GM18507 (cell line): ENCODE measurements at regions not wholly inside any gene's neighbourhood (a gene's known extent, or its start where the extent isn't known, plus 50 kb on each side); places are given as distances from the start of the nearest gene placed in this dataset.
"Not testable (repeated sequence)": the region's sequence is repeated elsewhere in the genome, so short reads cannot be mapped to it uniquely, and the experiment has no call there.

Experiments
- DNase-seq: peaks from one replicate; pipeline ENCODE4 v3.0.0; 2011; ENCODE audit warnings: low read depth; ENCODE audit not compliant: insufficient read length; ENCODE audit errors: extremely low spot score
- FAIRE-seq: peaks from 2 replicates; lab custom pipeline; 2011; peaks lifted over from hg19 to GRCh38; lab: Jason Lieb, UNC

GRCh38 chr2:144636860-144637259 lies 116.9 kb upstream of the ZEB2 start:
- not testable (repeated sequence) for DNase-seq, FAIRE-seq

GRCh38 chr2:144632809-144633208 lies 112.9 kb upstream of the ZEB2 start:
- no peak for FAIRE-seq
- no peak for DNase-seq

DNA sequence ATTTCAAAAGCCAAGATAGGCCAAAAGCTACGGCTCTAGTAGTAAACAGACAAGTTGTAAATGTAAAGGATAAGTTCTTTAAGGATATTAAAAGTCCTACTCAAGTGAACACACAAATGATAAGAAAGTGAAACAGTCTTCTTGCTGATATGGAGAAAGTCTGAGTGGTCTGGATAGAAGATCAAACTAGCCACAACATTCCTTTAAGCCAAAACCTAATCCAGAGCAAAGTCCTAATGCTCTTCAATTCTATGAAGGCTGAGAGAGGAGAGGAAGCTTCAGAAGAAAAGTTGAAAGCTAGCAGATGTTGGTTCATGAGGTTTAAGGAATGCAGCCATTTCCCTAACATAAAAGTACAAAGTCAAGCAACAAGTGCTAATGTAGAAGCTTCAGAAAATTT lies 111.7 kb upstream of the ZEB2 start:
- FAIRE-seq (no peak), DNase-seq (no peak)

- DNase-seq, result no peak
- FAIRE-seq, result no peak
Observed at GRCh38 chr2:144630459-144631215, 110.7 kb upstream of the ZEB2 start.

DNA sequence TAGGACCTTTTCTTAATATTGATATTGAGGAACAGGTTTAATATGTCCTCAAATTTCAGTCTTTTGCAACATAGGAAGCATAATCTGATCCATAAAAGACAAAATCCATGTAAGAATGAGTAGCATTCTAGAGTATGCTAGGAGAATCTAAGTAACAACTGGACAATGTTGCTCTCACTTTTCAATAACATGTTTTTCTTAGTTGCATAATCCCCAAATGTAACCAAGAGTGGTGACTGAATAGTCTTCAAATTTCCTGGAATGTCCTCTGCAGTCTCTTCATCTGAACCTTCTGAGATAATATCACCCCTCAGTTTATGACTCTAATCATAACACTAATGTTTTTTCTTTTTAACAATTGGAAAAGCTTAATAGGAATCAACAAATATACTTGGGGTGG lies 110.0 kb upstream of the ZEB2 start:
- no peak for FAIRE-seq
- DNase-seq, result no peak

DNA sequence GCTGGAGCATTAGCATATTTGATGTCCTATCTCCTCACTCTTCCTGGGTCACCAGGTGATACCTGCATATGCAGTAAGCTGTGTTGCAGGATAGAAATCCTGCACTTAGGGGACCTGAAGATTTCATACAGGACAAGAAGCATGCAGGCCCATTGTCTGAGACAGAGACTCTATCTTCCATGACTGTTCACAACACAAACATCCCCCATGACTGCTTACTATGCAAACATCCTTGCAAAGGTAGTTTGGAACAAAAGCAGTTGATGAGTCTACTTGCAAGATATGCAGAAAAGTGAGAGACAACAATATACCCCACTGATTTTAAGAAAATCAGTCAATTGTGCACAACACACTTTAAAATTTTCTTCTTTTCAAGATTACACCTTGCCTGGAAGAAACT lies 108.6 kb upstream of the ZEB2 start:
- no peak for FAIRE-seq
- DNase-seq, result no peak

DNA sequence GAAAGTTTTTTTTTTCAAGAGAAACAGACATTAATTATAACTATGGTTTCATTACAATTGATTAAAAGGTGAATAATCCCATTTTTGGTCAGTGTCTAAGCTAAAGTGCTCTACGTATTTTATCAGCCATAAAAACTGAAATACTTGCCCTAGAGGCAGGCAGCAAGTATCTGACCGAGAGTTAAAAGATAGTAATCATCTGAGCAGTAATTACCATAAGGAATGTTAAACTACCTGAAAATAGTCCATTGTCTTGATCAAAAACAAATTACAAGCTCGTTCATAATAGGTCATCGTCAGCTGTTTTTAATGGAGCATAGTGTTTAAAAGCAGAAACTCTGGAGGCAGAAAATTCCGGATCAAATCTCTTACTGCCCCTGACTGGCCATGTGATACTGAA lies 105.7 kb upstream of the ZEB2 start:
- no peak for DNase-seq
- FAIRE-seq, result no peak

- FAIRE-seq (no peak), DNase-seq (no peak)
Observed at GRCh38 chr2:144625226-144625625, 105.3 kb upstream of the ZEB2 start.

DNA sequence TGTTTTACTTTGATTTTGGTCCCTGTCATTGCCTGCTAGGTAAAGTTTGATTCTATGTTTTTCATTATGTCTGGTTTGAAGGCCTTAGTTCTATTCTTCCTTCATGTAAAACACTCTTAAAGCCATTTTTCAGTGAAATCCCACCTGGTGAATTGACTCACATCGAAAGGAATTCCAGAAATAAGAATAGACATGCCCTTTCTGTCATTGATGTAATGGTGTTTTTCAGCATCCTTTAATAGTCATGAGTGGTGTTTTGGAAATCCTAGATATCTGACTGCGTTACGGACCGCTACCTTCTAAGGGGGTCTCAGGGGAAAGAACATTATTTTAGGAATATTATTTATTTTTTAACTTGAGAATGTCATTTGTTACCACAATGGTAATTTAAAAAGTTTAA lies 104.5 kb upstream of the ZEB2 start:
- FAIRE-seq, result no peak
- DNase-seq, result no peak

DNA sequence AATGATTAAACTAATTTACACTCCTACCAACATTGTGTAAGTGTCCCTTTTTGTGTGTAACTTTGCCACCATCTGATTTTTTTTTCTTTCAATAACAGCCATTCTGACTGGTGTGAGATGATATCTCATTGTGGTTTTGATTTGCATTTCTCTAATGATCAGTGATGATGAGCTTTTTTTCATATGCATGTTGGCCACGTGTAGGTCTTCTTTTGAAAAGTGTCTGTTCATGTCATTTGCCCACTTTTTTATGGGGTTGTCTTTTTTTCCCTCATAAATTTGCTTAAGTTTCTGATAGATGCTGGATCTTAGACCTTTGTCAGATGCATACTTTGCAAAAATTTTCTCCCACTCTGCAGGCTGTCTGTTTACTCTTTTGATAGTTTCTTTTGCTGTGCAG lies 102.5 kb upstream of the ZEB2 start:
- not testable (repeated sequence) for FAIRE-seq, DNase-seq

DNA sequence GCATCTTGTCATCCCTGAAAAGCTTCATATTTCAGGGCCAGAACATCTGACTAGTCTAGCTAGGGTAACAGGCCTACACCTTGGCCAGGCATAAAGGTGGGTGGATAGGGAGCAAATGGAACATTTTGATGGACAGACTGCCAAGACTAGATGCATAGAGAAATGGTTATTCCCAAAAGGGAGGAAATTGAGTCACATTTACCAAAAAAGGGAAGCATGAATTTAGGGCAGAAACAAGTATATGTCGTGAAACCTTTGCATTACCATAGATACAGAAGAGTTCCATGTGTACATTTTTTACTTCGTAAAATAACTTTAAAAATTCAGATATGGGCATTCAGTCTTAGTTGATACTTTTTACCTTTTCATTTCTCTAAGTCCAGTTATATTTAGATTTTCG lies 101.3 kb upstream of the ZEB2 start:
- DNase-seq (no peak), FAIRE-seq (no peak)

DNA sequence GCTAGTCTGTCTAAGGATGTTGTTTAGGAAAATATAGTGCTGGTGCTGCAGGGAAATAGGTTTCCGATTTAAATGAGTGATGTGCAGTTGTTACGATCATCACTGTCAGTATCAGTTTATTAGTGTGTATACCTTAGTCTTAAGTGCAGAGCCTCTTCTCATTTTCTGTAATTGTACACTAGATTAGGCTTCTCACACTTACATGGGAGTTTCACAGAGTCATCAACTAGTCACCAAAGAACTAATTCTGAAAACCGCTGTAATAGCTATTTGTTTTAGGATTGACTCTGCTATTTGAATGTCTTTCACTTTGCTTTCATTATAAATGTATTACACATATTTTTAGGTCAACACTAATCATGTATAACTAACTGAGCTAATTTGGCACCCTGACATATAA lies 99.8 kb upstream of the ZEB2 start:
- FAIRE-seq (no peak), DNase-seq (no peak)

DNA sequence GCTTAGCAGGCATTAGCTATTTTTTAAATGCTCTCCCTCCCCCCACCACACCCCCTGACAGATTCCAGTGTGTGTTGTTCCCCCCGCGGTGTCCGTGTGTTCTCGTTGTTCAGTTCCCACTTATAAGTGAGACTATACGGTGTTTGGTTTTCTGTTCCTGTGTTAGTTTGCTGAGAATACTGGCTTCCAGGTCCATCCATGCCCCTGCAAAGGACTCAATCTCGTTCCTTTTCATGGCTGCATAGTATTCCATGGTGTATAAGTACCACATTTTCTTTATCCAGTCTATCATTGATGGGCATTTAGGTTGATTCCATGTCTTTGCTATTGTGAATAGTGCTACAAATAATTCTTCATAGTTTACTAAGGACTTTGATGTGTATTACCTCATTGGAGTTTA lies 97.3 kb upstream of the ZEB2 start:
- DNase-seq, FAIRE-seq: not testable (repeated sequence)

DNA sequence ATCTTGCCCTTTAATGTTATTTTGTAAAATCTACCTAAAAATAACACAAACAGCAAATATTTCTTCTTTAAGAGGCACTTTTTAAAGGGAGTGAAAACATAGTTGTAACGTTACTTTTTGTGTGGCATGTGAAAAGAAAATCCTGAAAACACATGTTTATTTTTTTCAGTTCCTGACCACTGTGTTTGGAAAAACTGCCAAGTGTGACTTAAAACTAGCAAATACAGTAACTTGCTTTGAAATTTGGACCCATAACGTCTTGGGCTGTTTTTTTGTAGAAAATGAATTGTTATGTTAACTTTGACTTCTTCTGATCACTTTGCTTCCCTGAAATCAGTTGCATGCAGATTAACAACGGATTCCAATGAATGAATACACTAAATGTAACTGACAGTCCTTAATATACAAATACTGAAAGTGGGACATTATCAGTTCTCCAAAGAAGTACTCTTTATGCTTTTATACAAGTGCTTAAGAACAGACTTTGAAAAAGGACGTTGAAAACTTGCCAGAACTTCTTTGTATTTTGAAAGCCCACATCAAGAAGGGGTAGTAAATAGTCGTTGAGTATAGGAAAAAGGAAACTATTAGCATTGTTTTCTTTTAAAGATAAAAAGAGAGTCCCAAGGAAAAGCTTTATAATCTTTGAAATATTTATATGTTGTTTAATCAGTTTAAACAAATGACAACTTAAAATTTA lies 96.1 kb upstream of the ZEB2 start:
- FAIRE-seq (no peak), DNase-seq (no peak)

DNA sequence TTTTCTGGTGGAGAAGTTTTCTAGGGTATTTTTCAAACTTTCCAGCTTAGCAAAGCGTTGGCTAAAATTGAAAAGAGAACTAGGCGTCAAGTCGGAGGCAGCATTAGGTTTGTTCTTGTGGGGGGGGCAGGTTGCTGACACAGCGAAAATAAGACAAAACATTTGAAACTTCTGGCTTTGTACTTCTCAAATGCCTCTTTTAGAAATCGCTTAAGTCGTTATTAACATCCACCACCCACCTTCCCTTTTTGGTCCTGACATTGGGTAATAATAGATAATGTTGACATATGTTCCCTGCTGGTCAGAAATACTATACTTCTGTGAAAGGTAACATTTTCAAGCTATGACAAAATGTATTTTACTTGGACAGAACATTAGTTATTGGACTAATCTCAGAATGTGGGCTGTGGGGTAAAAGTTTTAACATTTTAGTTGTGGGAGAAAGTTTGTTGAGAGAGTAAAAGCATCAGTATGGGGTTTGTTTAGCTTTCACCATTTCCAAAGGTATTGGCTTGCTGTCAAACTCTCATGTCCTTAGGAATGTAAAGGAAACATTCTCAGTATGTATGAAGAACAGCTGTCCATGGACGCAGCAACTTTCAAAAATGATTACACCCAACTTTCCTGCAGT lies 88.1 kb upstream of the ZEB2 start:
- no peak for FAIRE-seq
- DNase-seq, result no peak

GRCh38 chr2:144607099-144607498 lies 87.2 kb upstream of the ZEB2 start:
- DNase-seq, result no peak
- no peak for FAIRE-seq

DNA sequence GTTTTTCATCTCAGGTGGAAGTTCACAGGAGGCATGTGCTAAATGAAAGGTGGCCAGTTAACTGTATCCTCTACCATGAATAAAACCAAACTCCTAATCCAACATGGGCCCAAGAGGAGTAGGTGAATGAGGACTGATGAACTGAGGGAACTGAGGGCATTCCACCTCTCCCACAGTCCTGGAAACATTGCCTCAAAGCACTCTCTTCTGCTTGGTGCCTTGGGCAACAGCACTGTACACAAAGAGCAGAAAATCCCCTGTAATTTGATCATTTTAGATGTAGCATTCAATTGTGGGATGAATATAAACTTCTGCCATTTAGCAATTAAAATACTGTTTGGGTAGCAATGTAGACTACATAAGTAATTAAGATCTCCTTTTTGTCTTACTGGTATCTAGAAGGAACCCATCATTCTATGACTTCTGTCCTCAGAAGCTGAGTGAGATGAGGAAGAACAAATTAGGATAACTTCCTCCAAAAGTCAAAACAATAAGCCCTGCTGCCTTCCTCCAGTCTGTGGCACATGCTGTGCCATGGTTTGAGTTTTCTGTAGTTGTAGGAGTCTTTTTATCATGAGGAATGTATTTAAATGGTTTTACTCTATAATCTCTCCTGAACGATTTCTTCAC lies 86.7 kb upstream of the ZEB2 start:
- DNase-seq, result no peak

GRCh38 chr2:144605231-144605840 lies 85.4 kb upstream of the ZEB2 start:
- DNase-seq (no peak), FAIRE-seq (no peak)

More for the DNA sequence above, 86.7 kb upstream of the ZEB2 start:
- no peak for FAIRE-seq

GRCh38 chr2:144603334-144603733 lies 83.4 kb upstream of the ZEB2 start:
- no peak for DNase-seq
- FAIRE-seq, result no peak

DNA sequence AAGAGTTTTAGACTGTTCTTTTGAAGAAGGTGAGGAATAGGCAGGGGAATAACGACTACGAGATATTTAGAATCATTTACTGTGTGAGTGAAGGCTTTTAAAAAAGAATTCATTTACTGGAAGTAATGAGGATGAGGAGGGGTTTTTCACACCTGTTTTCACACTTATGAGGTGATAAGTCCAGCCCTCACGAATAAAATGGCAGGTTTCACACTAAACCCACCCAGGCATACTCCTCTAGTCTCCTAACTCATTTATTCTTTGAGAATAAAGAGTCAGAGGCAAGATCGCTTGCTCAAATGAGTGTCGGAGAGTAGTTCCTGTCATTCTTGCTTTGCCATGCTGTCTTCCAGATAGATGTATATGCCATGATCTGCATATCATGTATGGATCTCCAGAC lies 79.0 kb upstream of the ZEB2 start:
- DNase-seq, result no peak
- no peak for FAIRE-seq
